HG02943 (cell line): ENCODE measurements at regions not wholly inside any gene's neighbourhood (a gene's known extent, or its start where the extent isn't known, plus 50 kb on each side); places are given as distances from the start of the nearest gene placed in this dataset.

Source experiments
- ATAC-seq: cut with Tn5 transposase; IDR thresholded peaks from one replicate; pipeline ENCODE4 v1.9.1; 2021; ENCODE audit warnings: mild to moderate bottlenecking, low read depth, moderate library complexity; ENCODE audit not compliant: unreplicated experiment

DNA sequence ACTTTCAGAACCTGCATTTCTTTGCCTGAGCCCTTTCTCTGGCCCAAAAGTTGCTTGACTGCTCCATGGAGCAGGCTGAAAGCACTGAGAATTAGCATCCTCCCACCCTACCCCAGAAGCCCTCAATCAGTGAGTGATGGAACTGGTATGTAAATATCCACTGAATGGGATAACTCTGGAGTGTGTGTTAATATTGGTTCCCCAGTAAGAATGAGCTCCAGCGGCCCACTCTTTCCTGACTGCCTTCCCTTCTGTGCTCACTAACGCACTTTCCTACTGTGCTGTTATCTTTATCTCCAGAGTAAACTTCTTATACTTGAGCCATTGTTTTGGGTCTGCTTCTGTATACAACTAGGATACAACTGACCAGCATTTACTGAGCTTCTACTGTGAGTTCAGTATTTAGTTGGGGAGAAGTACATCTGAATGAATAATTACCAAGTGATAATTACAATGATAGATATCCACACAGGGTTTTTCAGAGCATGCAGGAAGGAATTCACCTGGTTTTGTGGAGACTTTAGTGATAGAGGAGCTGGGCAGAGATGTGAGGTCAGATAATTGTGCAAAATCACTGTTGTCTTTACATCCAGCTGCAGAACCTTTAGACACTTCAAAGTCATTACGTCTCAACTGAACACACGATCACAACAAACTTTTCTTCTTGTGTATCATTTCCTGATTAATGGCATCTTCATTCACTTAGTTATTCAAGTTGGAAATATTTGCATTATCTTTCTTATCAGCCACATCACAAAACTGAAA lies 149.2 kb upstream of the BTG1 start:
- no peak for ATAC-seq

DNA sequence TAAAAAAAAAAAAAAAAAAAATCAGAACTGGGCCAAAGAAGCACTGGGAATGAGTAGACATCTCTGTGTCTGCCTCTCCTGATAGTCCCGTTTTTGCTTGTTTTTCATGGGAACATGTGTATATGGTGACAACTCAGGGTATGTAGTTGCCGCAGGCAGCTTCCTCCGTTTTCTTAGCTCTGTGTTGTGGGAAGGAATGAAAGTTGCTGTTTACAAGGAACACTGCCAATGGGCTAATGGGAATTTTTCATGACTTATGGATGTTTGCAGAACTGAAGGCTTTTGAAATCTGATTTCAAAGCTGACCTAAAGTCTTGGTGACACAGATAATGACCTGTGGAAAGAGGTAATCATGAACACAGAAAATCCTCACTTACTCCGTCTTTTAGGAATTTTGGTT lies 146.4 kb upstream of the BTG1 start:
- ATAC-seq: no peak

DNA sequence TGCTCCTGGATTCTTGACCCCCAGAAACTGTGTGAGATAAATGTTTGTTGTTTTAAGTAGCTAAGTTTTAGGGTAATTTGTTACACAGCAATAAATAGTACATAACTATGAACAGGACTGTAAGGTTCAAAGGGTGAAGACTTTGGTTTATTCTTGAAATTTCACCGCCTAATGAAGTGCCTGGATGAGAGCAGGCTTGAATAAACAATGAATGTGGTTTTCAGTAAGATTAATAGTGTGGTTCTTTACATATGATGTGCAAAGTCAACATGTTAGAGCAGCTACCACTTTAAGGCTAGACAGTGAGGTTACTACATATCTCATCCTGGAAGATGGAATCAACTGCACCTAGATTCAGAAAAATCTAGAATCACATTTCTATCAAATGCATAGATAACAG lies 145.2 kb upstream of the BTG1 start:
- ATAC-seq: no peak

DNA sequence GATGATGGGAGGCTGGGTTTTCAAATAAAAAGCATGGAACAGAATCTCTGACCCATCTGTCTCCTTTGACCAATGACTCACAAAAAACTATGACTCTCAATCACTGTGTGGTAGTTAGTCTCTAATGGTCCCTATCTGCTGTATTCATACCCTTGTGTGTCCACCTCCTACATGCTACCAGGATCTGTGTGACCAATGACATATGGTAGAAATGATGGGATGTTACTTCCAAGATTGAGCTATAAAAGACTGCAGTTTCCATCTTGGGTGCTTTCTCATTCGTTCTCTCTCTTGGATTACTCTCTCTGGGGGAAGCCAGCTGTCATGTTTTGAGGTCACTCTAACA lies 144.7 kb upstream of the BTG1 start:
- ATAC-seq: no peak

DNA sequence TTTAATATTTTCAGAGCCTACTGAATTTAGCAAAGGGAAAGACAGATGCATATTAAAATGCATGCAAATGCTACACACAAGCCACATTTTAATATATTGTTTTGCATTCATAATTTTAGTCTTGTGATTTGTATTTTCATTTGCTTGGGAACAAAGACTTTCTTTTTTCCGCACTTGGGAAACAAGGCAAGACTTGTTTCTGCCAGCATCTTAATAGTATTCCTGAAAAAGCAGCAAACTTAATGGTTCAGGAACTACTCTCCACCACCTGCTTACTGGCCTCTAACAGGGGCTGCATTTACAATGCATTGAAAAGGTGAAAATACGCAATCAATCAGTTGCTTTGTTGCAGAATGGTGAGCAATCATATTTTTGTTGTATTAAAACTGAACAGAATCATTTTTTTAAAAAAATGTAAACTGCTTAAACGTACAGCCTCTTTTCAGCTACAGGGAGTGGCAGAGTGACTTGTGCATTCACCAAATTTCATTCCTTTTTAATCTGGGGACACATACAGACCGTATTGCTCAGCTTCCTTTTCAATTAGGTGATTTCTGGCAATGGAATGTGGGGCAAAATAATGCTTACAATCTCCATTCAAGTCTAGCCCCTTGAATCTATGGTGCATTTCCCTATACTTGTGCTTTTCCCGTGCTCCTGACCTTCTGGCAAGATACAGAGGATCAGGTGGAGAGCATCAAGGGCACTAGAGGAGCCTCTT lies 144.1 kb upstream of the BTG1 start:
- no peak for ATAC-seq

DNA sequence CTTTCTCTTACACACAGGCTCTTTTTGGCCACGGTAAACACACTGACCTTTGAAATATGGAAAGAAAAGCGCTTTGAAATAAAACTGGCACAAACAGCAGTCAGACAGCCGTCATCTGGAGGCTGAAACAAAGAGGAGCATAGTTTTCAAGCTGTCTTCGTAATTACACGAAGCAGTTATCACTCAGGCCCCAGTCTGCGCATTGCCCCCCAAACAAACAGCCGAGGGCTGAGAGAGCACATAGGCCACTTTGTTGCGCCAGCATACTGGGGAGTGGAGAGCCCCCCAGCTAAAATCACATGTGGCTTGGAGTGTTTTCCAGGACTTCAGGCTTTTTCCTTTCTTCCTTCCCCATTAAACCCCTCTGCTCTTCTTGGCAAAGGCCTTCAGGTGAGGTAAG lies 142.9 kb upstream of the BTG1 start:
- ATAC-seq: no peak

DNA sequence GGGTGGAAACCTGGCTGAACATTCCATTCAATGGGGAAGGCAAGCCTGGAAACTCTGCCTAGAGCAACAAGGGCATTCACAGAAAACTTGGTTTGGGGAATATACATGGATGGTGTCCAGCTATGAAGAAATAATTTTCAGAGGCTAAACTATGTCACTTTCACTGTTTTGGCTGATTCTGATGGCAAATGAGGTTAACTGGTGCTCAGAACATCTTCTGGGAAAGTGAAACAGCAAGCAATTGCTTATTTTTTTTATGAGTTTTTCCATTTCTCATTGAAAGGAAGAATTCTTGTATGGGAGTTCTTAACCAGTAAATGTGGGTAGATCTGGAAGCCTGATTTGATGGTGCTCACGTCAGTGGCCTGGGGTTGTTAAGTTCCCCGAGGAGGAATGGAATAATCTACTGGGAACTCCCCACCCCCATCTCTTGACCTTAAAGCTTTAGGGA lies 132.8 kb upstream of the BTG1 start:
- ATAC-seq: no peak

DNA sequence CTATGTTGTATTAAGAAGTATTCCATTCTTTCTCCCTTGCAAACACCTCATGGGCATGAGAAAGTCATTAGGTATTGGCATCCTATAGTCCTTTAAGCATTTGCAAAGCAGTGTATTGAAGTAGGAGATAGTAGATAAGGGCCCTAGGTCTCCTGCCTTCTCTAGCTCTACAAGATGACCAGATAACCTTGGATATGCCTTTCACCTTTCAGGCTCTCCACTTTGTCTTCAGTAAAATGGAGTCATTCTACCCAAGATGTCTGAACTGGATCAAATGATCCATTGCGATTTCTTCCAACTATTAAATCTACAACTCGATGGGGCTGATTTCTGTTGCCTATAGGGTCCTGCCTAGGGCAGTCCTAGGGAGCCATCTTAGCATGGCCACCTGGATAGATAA lies 132.1 kb upstream of the BTG1 start:
- ATAC-seq: no peak

DNA sequence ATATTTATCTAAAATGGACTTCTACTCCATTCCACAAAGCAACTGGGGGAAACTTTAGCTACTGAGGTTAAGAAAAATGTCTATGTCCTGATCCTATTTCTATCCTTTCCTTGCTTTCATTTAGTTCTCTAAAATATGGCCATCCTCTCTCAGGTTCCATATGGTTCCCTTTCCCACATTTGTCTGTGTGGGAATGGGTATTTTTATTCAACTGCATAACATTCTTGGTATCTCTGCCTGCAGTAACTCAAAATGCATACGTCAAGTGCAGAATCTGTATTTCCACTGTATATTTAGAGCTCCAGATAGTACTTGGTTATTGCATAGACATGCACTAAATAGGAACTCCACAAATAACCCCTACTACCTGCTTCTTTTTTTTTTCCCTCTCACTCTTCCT lies 130.6 kb upstream of the BTG1 start:
- no peak for ATAC-seq

DNA sequence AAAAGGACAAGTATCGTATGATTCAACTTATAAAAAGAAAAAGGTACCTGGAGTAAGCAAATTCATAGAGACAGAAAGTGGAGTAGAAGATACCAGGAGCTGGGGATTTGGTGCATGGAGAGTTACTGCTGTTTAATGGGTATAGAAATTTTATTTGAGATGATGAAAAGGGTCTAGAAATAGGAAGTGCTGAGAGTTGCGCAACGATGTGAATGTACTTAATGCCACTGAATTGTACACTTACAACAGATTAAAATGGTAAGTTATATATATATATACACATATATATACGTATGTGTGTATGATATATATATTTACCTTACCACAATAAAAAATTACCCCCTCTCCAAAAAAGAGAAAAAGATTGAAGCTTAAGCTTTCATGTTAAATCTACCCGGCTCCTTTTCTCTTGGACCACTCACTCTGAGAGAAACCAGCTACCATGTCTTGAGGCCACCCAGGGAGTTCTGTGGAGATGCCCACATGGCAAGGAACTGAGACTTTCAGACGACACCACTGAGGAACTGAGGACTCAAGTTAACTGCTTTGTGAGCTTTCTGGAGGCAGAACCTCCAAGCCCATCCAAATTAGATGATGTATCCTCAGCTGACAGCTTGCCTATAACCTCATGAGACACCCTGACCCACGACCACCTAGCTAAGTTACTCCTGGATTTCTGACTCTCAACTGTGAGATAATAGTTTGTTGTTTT lies 130.0 kb upstream of the BTG1 start:
- ATAC-seq: no peak

DNA sequence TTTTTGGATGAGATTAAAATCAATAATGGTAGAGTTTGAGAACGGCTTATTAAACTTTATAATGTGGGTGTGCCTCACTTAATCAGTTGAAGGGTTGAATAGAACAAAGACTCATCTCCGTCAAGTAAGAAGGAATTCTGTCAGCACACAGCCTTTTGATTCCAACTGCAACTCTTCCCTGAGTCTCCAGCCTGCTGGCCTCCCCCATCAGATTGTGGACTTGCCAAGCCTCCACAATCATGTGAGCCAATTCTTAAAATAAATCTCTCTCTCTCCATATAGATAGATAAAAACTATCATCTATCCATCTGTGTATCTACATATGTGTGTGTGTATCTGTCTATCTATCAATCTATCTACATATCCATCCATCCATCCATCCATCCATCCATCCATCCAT lies 127.4 kb upstream of the BTG1 start:
- no peak for ATAC-seq

DNA sequence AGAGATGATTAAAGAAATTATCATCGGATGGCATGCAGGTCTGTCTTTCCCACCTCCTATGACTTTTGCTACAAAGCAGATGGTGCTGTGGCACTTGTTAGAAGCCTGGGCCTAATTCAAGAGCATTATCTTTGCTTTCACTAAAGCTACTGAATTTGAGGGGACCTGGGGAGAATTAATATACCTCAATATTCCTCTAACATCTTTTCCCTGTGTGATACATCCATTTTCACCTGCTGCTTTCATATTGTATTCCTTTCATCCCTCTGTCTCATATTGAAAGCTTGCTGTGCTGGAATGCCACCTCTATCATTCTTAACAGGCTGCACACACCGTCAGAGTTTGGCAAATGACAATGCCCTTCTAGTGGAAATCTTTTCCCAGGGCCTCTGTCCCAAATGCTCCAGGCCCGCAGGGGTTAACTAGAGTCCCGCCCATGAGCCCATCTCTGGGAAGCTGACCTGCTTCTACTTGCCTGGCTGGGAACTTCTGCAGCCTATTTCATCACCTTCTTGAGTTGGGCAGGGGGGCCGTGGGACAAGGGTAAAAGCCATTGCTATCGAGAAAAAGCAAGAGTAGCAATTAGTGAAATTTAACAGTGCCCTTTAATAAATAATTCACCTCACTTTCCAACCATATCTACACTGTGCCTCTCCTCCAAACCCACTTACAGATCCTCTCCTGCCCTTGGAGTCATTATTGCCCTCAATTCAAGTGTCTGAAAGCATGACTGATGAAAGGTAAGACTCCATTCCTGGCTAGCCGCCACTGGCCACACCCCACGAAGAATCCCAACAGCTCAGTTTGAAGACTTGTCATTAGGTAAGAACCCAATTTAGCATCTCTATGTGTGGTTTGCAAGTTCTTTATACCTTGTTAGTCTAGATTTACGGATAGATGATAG lies 126.7 kb upstream of the BTG1 start:
- no peak for ATAC-seq

DNA sequence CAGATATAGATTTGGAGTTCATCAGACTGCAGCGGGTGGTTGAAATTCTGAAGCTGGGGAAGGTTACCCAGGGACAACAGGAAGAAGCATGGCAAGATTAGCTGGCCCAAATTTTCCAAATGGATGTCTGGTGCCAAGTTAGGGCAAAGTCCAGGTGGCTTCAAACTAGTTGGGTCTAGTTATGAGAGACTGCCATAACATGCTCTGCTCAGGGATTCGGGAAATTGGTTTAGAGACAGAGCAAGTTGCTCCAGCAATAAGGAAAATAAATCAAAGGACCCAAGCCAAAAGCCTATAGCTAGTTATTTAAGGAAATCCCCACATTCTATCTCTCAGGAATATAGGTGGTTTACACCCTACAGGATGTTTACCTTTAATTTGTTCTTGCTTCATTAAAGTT lies 125.7 kb upstream of the BTG1 start:
- no peak for ATAC-seq

DNA sequence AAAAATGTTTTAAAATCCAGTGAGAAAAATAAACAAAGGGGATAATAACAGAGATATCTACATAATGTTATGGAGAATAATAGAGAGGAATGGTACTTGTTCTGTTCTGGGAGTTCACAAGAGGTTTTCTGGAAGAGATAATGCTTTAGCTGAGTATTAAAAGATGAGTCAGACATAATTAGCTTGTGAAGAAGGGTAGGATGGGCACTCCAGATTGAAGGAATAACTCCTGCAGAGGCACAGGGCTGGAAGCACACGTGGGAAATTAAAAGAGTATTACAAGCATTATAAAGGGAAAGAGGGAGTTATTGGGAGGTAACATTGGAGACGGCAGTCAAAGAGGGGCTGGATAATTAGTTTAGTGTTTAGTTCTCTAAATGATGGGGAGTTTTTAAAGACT lies 124.9 kb upstream of the BTG1 start:
- no peak for ATAC-seq

DNA sequence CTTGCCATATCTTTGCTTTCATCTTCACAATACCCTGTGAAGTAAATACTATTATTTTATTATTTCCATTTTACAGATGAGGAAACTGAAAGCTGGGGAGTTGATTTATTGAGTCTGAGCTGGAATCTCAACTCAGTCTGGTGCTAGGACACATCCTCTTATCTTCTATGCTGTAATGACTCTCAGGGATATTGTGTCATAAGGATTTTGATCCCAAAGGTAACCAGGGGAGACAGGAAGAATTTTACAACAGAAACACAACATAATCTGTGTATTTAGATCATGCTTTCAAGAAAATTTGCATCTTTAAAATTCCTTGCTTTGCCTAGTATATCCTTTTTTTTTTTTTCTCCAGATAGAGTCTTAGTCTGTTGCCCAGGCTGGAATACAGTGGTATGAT lies 123.3 kb upstream of the BTG1 start:
- no peak for ATAC-seq

DNA sequence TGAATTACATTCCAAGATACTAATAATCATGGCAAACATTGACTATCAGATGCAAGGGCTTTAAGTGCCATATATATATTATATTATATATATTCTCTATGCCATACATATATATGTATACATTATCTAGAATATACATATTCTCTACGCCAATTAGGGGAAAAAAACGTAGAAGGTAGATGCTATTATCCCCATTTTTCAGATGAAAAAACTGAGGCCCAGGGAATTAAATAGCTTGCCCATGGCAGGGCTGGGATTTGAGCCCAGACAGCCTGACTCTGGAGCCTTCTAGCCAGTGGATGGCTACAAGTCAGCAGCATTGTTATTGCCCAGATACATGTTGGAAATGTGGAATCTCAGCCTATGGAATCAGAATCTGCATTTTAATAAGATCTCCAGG lies 116.0 kb upstream of the BTG1 start:
- ATAC-seq: no peak

DNA sequence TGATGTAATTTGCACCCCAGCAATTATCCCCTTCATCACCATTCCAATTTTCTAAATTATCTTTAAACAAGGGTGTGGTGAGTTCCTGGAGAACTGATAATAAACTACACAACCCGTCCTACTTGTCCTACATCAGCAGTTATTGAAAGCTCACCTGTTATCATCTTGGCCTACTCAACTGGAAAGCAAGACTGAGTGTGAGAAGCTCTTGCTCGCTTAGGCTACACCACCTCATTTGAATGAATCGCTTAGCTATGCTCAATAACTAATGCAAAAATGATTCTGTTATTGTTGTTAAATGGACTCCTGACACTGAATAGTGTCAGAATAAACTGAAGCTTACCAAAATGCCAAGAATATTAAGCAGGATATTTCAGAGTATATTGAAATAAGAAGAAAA lies 115.4 kb upstream of the BTG1 start:
- no peak for ATAC-seq

DNA sequence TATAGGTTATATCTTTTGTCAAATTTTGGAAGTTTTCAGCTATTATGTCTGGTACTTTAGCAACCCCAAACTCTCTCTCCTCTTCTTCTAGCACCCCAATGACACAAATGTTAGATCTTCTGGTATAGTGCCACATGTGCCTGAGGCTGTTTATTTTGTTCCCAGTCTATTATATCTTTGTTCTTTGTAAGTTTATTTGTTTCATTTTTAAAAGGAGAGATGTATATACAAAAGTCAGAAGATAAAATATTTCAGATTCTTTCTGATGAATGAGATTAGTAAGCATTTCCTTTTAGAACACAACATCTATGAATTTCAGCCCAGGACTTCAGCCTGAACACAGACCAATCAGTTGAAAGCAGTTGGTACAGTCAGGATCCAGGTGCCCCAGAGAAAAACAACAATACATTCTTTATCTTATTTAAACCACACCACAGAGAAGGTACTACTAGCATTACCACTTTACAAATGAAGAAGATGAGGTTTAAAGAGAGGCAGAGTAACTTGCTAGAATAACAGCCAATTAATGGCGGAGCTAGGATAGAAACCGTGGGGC lies 114.1 kb upstream of the BTG1 start:
- no peak for ATAC-seq

DNA sequence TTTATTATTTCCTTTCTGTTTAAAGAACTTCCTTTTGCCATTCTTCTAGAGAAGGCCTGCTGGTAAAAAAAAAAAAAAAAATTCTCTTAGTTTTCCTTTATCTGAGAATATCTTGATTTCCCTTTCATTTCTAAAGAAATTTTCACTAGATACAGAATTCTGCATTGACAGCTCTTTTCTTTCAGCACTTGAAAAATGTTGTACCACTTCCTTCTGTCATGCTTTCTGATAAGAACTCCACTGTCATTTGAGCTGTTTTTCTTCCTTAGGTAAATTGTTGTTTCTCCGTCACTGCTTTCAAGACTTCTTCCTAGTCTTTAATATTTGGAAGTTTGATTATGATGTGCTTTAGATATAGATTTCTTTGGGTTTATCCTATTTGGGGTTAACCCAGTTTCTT lies 113.6 kb upstream of the BTG1 start:
- no peak for ATAC-seq

DNA sequence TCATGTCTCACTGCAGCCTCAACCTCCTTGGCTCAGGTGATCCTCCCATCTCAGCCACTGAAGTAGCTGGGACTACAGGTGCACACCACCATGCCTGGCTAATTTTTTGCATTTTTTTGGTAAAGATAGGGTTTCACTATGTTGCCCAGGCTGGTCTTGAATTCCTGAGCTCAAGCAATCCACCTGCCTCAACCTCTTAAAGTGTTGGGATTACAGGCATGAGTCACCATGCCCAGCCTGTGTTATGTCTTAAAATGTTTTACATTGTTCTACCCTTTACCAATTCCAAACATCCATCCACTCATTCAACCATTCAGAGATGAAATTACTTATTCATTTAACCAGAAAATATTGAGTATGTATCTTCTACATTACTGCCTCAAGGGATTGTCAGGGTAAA lies 111.6 kb upstream of the BTG1 start:
- ATAC-seq: no peak
